SKM-1 (cell line): ENCODE measurements at regions not wholly inside any gene's neighbourhood (a gene's known extent, or its start where the extent isn't known, plus 50 kb on each side); places are given as distances from the start of the nearest gene placed in this dataset.
"Not testable (repeated sequence)": the region's sequence is repeated elsewhere in the genome, so short reads cannot be mapped to it uniquely, and the experiment has no call there.

Experiments used
- DNase-seq: peaks from one replicate; lab custom pipeline; 2025; ENCODE audit not compliant: unreplicated experiment; lab: John Stamatoyannopoulos, UW

DNA sequence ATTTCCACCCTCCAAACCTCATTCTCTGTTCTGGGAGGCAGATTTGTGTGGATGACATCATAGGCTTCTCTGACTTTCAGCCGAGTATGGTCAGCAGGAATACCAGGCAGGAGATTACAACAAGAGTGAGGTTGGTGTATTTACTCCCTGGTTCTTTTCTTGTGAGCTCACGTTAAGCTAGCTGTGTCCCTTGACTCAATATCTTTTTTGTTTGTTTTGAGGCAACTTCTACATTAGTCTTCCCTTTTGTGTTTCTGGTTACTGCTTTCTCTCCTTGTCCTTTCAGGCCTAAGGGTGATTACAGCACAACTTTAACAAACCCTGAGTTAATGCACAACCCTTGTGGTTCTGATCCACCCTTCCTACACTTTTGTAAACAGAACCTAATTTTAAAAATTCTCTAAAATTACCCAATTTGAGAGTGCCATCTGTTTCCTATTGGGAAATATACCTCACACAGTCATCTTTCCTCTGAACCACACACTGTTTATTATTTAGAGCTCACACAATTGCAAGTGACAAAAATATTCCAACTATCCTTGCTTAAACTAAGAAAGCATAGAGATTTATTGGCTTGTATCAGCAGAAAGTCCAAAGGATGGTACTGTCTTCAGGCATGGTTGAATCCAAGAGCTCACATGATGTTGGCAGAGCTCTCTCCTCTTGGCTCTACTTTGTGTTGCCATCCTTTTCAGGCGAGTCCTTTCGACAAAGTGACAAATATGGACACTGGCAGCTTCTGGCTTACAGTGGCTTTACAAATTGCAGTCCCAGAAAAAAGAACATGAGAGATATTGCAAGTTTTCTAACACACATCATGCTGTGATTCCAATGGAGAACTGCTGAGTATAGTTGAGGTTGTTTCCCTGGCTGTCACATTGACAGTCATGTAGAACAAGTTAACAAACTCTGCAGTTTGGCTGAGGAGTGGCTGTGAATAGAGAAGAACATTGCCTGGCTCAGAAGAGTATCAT is 150.5 kb upstream of the DDIT4L start:
- no peak for DNase-seq

- no peak for DNase-seq
These were observed 149.6 kb upstream of the DDIT4L start for GRCh38 chr4:100339870-100340269.

- DNase-seq = not testable (repeated sequence)
These were observed 143.2 kb upstream of the DDIT4L start for GRCh38 chr4:100333491-100333890.

DNA sequence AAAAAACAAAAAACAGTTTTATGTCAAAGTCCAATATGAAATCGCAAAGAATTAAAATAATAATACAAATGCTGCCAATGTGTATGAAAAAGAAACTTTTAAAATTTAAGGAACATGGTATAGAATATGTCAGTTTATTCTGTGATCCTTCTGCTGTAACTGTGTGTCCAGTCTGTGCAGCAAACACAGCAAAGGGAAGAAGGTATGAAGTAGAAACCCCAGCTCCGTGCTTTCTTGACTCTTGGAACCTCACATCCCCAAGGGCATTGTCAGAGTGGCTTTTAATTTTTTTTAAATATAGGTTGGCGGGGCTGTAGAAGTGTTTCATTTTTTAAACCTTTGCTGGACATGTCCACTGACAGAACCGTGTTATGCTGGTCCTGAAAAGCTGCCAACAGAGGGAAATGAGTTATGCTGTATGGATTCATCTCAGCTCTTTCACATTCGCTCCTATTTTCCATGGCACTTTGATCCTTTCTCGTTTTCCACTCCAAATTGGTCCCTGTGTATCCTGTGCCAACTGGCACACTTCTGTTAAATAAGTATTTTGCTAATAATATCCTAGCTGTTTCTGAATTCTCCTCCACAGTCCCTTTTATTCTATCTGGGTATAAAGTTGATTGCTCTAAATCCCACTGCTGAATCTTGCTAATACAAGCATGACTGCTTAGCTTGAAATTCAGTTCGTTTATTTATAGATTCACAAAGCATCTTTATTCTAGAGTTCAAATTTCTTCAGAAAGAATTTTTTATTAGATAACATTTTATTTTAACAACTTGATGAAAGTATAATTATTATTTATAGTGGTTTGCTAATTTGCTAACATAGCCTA is 127.0 kb upstream of the DDIT4L start:
- DNase-seq = no peak

- DNase-seq = no peak
These were observed 123.8 kb upstream of the DDIT4L start for GRCh38 chr4:100314057-100314456.

DNA sequence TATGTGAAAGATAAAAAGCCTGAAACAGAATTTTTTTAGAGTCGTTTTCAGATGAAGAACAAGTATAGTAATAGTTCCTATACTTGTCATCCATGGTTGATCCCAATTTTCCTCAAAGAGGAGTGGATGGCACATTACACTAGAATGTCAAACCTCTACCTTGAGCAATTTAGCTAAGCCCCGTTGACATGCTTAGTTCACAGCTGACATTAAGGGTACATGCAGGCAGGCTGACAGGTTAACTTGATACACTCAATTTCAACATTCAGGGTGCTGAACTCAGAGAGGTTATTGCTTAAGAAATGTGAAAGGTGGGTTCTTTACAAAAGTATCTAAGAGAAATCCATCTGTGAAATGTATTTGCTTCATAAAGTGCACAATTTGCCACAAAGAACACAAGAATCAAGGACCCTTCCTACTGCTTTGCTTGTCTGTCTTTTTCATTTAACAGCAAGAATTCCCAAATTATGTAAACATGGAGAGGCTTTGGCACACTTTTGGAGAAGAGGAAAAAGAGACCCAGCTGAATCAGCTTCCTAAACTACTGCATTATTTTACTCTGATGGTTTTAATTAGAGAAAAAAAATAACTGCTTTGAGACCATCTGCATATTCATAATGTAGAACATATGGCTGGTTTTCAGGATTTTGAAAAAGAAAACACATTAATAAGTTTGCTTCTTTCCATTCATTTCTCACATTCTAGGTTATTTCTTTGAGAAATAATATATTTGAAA is 122.5 kb upstream of the DDIT4L start:
- no peak for DNase-seq

DNA sequence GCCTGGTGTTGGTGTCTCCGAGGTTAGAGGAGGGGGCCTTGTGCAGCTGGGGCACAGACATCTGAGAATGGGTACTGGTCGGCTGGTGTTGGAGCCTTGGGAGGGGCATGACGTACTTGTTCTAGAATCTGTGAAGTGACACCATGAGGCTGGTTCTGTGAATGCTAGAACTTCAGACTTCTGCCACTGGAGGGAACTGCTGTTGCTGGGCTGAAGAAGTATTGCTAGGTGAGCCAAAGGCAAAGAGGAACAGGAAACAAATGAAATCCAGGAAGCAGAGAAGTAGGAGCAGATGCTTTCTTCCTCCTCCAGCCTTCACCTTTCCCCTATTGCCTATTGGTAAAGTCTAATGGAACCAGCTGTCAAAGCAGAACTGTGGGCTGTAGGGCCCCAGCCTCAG is 120.9 kb upstream of the DDIT4L start:
- DNase-seq = peak; percentile 55

- no peak for DNase-seq
These were observed 115.8 kb upstream of the DDIT4L start for GRCh38 chr4:100306018-100306417.

DNA sequence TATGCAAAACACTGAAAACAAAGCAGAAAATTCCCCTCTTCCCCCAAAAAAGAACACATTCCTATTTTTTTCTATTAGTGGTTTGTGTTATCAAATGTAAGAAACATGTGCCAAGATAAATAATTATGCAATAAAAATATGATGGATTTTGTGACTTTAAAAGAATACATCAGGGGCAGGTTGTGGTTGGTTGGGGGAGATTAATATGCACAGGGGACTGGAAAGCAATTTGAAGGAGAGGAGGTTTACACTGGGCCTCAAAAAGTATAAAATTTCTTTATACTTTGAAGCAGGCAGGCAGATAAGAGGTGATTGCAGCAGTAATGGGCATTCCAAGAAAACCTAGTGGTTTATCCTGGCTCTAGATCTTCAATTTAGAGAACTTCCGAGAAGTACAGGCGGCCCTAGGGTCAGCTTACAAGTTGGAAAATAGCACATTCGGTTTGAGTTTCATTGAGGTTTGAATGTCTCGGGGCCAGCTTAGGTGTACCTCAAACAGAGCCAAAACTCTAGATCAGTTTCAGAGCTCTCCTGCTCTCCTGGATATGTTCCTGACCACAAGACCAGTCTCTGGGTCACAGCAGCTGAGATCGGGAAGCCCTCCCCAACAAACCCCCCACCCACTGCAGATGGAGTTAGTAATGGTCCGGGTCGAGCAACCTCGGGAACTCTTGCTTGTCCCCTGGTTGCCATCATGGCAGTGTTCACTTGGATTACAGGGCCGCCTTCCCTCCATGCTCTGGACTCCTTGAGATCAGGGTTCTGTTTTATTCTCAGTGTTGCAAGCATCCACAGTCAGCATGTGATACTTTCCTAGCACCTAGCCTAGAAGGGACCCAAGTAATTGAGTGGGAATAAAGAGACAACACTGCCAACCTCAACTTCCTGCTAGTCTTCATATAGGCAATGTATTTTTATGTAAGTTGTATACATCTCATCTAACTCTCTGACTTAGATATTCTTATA is 112.1 kb upstream of the DDIT4L start:
- no peak for DNase-seq

GRCh38 chr4:100299046-100299840 is 109.0 kb upstream of the DDIT4L start:
- DNase-seq = no peak

- no peak for DNase-seq
These were observed 105.5 kb upstream of the DDIT4L start for GRCh38 chr4:100295792-100296191.

DNA sequence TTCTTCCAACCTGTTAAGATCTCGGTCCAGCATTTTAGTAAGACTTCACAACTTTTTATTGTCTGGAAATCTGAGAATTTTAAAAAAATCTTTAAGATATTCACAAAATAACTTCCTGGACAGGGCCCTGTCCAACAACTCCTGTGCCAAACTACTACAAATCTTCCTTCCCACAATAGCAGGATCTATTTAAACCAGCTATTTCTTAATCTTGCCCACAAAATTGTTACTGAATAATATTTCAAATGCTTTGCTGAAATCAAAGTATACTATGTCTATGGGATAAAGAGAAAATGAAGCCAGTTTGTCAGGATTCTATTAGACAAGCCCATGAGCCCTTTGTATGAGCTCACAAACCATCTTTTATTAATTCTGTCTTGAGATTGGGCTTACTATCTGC is 104.1 kb upstream of the DDIT4L start:
- DNase-seq = no peak

DNA sequence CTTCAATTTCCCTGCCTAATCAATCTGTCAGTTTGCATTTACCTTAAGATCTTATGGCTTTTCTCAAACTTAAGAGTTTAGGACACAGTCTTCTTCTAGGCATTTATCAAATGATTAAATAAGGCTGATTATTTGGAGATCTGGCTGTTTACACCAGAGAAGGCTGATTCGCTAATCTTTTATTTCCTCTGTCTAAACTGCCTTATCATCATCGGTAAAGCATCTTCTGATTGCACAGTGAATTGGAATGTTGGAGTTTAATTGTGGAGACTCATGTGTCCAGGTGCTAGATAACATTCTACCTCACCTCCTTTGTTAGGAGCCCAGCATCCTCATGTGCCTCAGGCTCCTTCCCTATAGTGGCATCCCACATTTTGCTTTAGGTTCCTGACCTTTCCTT is 100.3 kb upstream of the DDIT4L start:
- DNase-seq = no peak

DNA sequence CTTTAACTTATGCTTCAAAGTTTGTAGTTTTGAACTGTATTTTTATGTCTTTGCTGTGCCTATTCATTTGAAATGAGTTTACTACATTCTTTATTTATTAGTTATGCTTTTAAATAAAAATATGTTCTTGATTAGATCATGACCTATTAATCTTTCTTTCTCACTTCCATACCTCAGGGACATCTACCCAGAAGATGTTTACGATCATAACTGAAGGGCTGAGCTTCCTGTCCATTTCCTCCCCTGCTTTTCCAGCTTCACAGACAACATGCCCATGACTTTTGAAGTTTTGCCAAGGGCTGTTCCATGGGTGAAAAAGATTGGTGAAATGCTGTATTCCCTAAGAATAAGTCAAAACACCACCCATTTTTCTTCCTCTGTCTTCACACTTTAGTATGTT is 99.7 kb upstream of the DDIT4L start:
- no peak for DNase-seq

- no peak for DNase-seq
These were observed 99.2 kb upstream of the DDIT4L start for GRCh38 chr4:100289530-100289888.

DNA sequence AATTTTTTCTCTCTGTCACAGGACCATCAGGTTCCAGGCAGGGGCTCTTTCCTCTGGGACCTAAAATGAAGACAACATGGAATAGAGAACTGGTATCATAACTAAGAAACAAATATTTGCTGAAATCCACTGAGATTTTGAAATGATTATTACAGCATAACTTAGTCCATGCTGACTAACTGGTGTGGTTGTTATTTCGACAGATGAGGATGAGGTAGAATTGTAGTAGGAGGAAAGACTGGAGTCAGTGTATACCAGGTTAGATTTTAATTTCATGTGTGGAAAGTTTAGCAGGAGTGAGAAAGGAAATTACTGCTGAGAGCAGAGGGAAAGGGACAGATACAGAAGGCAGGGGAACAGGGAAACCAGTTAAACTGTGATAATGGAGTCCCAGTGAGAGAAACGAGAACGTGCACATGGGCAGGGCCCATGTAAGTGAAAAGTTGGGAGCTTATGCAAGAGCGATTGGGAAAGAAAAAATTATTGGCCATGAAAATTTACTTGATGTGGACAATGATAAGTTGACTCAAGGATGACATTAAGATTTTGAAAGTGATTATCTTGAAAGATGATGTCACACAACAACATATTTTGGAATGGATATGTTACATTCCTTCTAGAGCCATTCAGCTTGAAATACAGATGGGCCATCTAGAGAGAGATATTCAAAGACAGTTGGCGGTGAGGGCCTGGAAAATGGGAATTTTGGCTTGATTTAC is 98.7 kb upstream of the DDIT4L start:
- DNase-seq = no peak

DNA sequence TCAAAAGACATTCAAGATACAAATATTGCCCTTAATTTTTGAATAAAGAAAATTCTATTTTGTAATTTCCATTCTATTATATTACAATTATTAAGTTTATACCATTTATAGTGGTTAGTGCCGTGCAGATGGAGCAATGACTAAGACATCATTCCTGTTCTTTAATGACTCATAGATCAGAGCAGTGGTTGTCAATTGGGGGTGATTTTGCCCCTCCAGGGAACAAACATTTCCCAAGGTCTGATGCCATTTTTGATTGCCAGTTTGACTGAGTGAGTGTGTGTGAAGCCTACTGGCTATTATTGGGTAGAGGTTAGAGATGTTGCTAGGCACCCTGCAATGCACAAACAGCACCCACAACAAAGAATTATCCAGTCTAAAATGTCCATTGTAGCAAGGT is 97.9 kb upstream of the DDIT4L start:
- DNase-seq = no peak

DNA sequence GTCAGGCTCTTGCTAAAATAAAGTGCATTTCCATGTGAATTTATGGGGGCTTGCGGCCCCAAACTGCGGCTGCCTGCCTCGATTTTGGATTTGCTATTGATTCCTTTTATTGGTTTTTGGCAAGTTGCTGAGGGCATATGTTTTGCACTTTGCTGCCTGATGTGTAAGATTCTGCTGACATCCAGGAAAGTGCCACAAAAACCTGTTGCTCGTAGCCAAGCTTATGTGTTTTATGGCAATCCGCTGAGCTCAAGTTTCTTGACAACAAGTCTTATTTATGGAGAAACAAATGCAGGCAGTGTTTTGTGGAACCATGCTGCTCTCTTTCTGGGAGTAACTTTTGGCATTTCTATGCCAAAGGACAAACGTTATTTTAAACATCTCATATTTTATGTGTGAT is 97.3 kb upstream of the DDIT4L start:
- DNase-seq = no peak

- DNase-seq = no peak
These were observed 96.4 kb upstream of the DDIT4L start for GRCh38 chr4:100286636-100287035.
